ENCODE measurements at regions not wholly inside any gene's neighbourhood (a gene's known extent, or its start where the extent isn't known, plus 50 kb on each side); places are given as distances from the start of the nearest gene placed in this dataset.

- TF ChIP-seq CTCF (IDR thresholded peaks at IDR 0.05), result no peak
- Mint-ChIP-seq H3K27ac (no peak overlapping the region), H3K36me3 (ENCODE audit: low read depth) (peaks cover 10% of the 10 kb centered on the region)
These were observed 323.0 kb downstream of the C16orf95 start for GRCh38 chr16:86994215-86994614.

GRCh38 chr16:86994651-86995171 lies 322.5 kb downstream of the C16orf95 start:
- peaks cover 12% of the 10 kb centered on the region for H3K9me3 Mint-ChIP-seq
- peak overlapping the region; percentile 80 for H3K27ac Mint-ChIP-seq
- peak; percentile 54 for DNase-seq
- peaks cover 10% of the 10 kb centered on the region for H3K36me3 Mint-ChIP-seq (ENCODE audit: low read depth)
- H3K4me1 Mint-ChIP-seq, result peaks cover 94% of the 10 kb centered on the region
- no peak for TF ChIP-seq CTCF (IDR thresholded peaks at IDR 0.05)
- peaks cover 66% of the 10 kb centered on the region for H3K27me3 Mint-ChIP-seq (ENCODE audit: low read depth, poor library complexity)
- H3K4me3 Mint-ChIP-seq, result peak overlapping the region; percentile 22

More at GRCh38 chr16:86994215-86994614, 323.0 kb downstream of the C16orf95 start:
- Mint-ChIP-seq H3K27me3 (ENCODE audit: low read depth, poor library complexity) (peaks cover 62% of the 10 kb centered on the region), H3K9me3 (peaks cover 12% of the 10 kb centered on the region), H3K4me1 (peaks cover 94% of the 10 kb centered on the region), H3K4me3 (no peak overlapping the region)
- DNase-seq, result no peak

GRCh38 chr16:86995456-86995855 lies 321.7 kb downstream of the C16orf95 start:
- no peak for DNase-seq
- H3K4me1 Mint-ChIP-seq, result peaks cover 94% of the 10 kb centered on the region
- H3K27ac Mint-ChIP-seq, result no peak overlapping the region

DNA sequence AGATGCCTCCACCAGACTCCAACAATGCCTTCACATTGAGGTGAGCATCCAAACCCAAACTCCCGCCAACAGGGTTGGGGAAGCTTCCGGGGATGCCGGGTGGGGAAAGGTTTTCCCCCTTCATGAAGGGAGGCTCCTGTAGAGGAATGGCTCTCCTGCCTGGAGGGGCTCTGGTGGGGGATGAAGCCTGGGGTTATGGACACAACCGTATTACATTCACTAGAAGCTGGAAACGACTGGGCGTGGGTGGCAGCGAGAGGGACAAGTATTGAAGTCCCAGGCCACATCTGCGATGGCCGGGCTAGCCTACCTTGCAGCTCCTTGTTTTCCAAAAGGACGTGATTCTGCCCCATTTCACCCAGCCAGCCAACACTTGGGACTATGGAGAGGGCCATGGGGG lies 321.1 kb downstream of the C16orf95 start:
- peaks cover 20% of the 10 kb centered on the region for H3K36me3 Mint-ChIP-seq (ENCODE audit: low read depth)
- no peak overlapping the region for H3K4me3 Mint-ChIP-seq
- DNase-seq, result no peak

More at GRCh38 chr16:86995456-86995855, 321.7 kb downstream of the C16orf95 start:
- Mint-ChIP-seq H3K9me3 (peaks cover 17% of the 10 kb centered on the region), H3K4me3 (no peak overlapping the region), H3K27me3 (ENCODE audit: low read depth, poor library complexity) (peaks cover 64% of the 10 kb centered on the region), H3K36me3 (ENCODE audit: low read depth) (peaks cover 15% of the 10 kb centered on the region)
- no peak for TF ChIP-seq CTCF (IDR thresholded peaks at IDR 0.05)

GRCh38 chr16:86997058-86997457 lies 320.1 kb downstream of the C16orf95 start:
- H3K4me3 Mint-ChIP-seq, result no peak overlapping the region
- peaks cover 65% of the 10 kb centered on the region for H3K27me3 Mint-ChIP-seq (ENCODE audit: low read depth, poor library complexity)
- peaks cover 18% of the 10 kb centered on the region for H3K36me3 Mint-ChIP-seq (ENCODE audit: low read depth)
- peaks cover 32% of the 10 kb centered on the region for H3K9me3 Mint-ChIP-seq
- no peak overlapping the region for H3K27ac Mint-ChIP-seq
- peaks cover 82% of the 10 kb centered on the region for H3K4me1 Mint-ChIP-seq
- no peak for TF ChIP-seq CTCF (IDR thresholded peaks at IDR 0.05)
- DNase-seq, result no peak

More for the DNA sequence above, 321.1 kb downstream of the C16orf95 start:
- TF ChIP-seq CTCF (IDR thresholded peaks at IDR 0.05), result no peak
- Mint-ChIP-seq H3K27ac (no peak overlapping the region), H3K9me3 (peaks cover 23% of the 10 kb centered on the region), H3K27me3 (ENCODE audit: low read depth, poor library complexity) (peaks cover 65% of the 10 kb centered on the region), H3K4me1 (peaks cover 92% of the 10 kb centered on the region)

Data from nephron progenitor cell (in vitro differentiated cells).